ENCODE measurements at regions not wholly inside any gene's neighbourhood (a gene's known extent, or its start where the extent isn't known, plus 50 kb on each side); places are given as distances from the start of the nearest gene placed in this dataset.

DNA sequence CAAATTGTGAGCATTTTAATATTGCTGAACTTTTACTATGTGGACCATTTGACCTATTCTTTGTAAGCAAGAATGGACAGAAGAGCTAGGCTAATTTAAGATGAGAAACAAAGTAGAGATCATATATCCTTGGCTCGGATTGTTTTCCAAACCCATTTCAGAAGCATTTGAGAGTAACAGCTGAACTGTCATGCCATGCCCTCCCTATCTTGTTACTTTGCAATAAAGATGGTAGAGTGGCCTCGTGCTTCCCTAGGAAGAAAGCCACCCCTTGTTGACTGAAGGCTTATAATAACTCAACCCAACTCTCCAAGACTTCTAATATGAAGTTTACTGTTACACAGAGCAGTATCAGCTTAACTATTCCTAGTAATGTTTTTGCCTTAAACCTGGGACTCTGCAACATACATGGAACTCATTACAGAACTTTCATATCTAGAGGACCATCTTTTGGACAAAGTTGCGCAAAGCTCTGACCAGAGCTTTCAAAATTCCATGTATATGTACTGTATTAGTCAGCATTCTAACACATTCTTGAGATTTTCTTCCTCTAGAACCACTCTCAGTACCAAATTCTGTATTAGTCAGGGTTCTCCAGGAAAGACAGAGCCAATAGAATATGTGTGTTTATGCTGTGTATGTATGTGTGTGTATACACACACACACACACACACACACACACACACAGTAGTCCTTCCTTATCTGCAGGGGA, 68.7 kb downstream of the ADAMTS1 start:
- TF ChIP-seq POLR2A (IDR thresholded peaks at IDR 0.05) (no peak), POLR2AphosphoS5 (IDR thresholded peaks at IDR 0.05) (no peak)
- TF ChIP-seq, protein P1, sequence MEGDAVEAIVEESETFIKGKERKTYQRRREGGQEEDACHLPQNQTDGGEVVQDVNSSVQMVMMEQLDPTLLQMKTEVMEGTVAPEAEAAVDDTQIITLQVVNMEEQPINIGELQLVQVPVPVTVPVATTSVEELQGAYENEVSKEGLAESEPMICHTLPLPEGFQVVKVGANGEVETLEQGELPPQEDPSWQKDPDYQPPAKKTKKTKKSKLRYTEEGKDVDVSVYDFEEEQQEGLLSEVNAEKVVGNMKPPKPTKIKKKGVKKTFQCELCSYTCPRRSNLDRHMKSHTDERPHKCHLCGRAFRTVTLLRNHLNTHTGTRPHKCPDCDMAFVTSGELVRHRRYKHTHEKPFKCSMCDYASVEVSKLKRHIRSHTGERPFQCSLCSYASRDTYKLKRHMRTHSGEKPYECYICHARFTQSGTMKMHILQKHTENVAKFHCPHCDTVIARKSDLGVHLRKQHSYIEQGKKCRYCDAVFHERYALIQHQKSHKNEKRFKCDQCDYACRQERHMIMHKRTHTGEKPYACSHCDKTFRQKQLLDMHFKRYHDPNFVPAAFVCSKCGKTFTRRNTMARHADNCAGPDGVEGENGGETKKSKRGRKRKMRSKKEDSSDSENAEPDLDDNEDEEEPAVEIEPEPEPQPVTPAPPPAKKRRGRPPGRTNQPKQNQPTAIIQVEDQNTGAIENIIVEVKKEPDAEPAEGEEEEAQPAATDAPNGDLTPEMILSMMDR (IDR thresholded peaks at IDR 0.05), result no peak

Data from stomach (tissue), 4 donors.